Pancreas (tissue), 10 donors: ENCODE measurements at regions not wholly inside any gene's neighbourhood (a gene's known extent, or its start where the extent isn't known, plus 50 kb on each side); places are given as distances from the start of the nearest gene placed in this dataset.
A peak's percentile ranks its signal among the peaks of the same experiment; 100 is the strongest.

Experiments used
- ATAC-seq, 4 donors: fragments of 200-7000 bp; cut with Tn5 transposase; one replicate each; pipeline versions ENCODE4 v1.8.0 to v1.9.1; 2020; ENCODE audit warnings: mild to moderate bottlenecking in 4 of 4, moderate library complexity in 4 of 4
- DNase-seq, 6 donors: peaks; one replicate each; pipeline ENCODE4 v3.0.0-alpha.2; 2020
- FAIRE-seq: peaks from 2 replicates; lab custom pipeline; 2012; peaks lifted over from hg19 to GRCh38; lab: Jason Lieb, UNC
- H3K27ac ChIP-seq, 4 donors: fragments of 200-600 bp; sonication (generic); 1 replicate in 3 of 4; 2 replicates in 1 of 4; pipeline versions ENCODE4 v1.5.0 to v1.8.0; 2020
- H3K27me3 ChIP-seq, 4 donors: fragments of 200-600 bp; one replicate each; pipeline ENCODE4 v1.8.0; 2021
- H3K36me3 ChIP-seq, 3 donors: fragments of 200-600 bp; sonication (generic) in 1 of 3; one replicate each; pipeline versions ENCODE4 v1.5.0 to v1.8.0; 2020 to 2021
- H3K4me1 ChIP-seq, 3 donors: fragments of 200-600 bp; one replicate each; pipeline ENCODE4 v1.8.0; 2021
- H3K4me3 ChIP-seq, 4 donors: fragments of 200-600 bp; sonication (generic) in 2 of 4; one replicate each; pipeline versions ENCODE4 v1.5.0 to v1.8.0; 2020 to 2021
- H3K9me3 ChIP-seq, 4 donors: fragments of 200-600 bp; one replicate each; pipeline ENCODE4 v1.8.0; 2021
- CTCF ChIP-seq, 4 donors: fragments of 200-600 bp; sonication (generic) in 3 of 4; IDR thresholded peaks; one replicate each; pipeline versions ENCODE4 v1.5.0 to v1.8.0; 2021; ENCODE audit warnings: antibody characterized with exemption in 4 of 4
- WGBS, 2 donors: extraction: QIAGEN DNeasy Blood & Tissue Kit; methylation state at CpG; one replicate each; pipeline ENCODE4 v1.1.7; 2013; 5-methylcytosine and 5-hydroxymethylcytosine counted together
- intact Hi-C, 3 donors: fragments of 100-400 bp; cut with DNase I; formaldehyde crosslinking; loops; one replicate each; pipeline versions ENCODE4 v1.11.1 to v1.14.2; 2022
- donor health status: healthy with polysubstance abuse.
- donor health status: DM: no; HTN: no; CAD: no; lungs with moderate emphysema.
- donor health status: DM: no; HTN: no; CAD: no.
- donor health status: control.
- donor health status: control.
- donor health status: Bipolar disorder and iron deficiency.
- donor health status: DM: yes; HTN: yes; CAD: no.
- donor health status: DM: no; HTN: no; CAD: no.
- donor health status: DM: no; HTN: no; CAD: no.
- donor health status: DM: yes; HTN: yes; CAD: no.

GRCh38 chr1:81492628-81493027 is 308.1 kb upstream of the ADGRL2 start:
- no peak for TF ChIP-seq CTCF (IDR thresholded peaks at IDR 0.05)
- intact Hi-C loops = no loop called here
- WGBS, 2 donors = 85 to 92% methylated on average over 1 of the region's 1 CpG
- ATAC-seq = no peak
- H3K4me3 ChIP-seq = no peak overlapping the region
- no peak overlapping the region for H3K27ac ChIP-seq
- no peaks in the 10 kb centered on the region for H3K27me3 ChIP-seq
- no peak for DNase-seq
- H3K9me3 ChIP-seq = no peaks in the 10 kb centered on the region
- no peaks in the 10 kb centered on the region for H3K4me1 ChIP-seq
- FAIRE-seq = no peak
- no peaks in the 10 kb centered on the region for H3K36me3 ChIP-seq

- no peak for FAIRE-seq
- no peak overlapping the region for H3K4me3 ChIP-seq
- no peaks in the 10 kb centered on the region for H3K27me3 ChIP-seq
- H3K27ac ChIP-seq = no peak overlapping the region
- ATAC-seq = no peak
- intact Hi-C loops = no loop called here
- DNase-seq = no peak
- WGBS, 2 donors = 88 to 89% methylated on average over 1 of the region's 1 CpG
- no peaks in the 10 kb centered on the region for H3K4me1 ChIP-seq
- TF ChIP-seq CTCF (IDR thresholded peaks at IDR 0.05) = no peak
- no peaks in the 10 kb centered on the region for H3K36me3 ChIP-seq
- no peaks in the 10 kb centered on the region for H3K9me3 ChIP-seq
Observed at GRCh38 chr1:81490614-81491013, 310.1 kb upstream of the ADGRL2 start.

GRCh38 chr1:81489372-81489934 is 311.3 kb upstream of the ADGRL2 start:
- H3K27ac ChIP-seq = no peak overlapping the region
- no peaks in the 10 kb centered on the region for H3K9me3 ChIP-seq
- H3K4me1 ChIP-seq = peaks cover 0 to 8% (median 4%) of the 10 kb centered on the region in 3 donors
- DNase-seq = no peak
- intact Hi-C loops = no loop called here
- no peak for FAIRE-seq
- WGBS, 2 donors = 99 to 100% methylated on average over 1 of the region's 1 CpG
- no peaks in the 10 kb centered on the region for H3K36me3 ChIP-seq
- TF ChIP-seq CTCF (IDR thresholded peaks at IDR 0.05) = no peak
- H3K27me3 ChIP-seq = no peaks in the 10 kb centered on the region
- ATAC-seq = no peak
- H3K4me3 ChIP-seq = no peak overlapping the region

GRCh38 chr1:81484284-81484683 is 316.4 kb upstream of the ADGRL2 start:
- peak in 3 of 4 donors; percentile 62 to 91 (median 63) for ATAC-seq
- intact Hi-C loops = no loop called here
- DNase-seq = no peak

More at GRCh38 chr1:81484284-81484683, 316.4 kb upstream of the ADGRL2 start:
- Histone ChIP-seq H3K4me3 (no peak overlapping the region), H3K27ac (no peak overlapping the region), H3K36me3 (no peaks in the 10 kb centered on the region), H3K4me1 (peaks cover 0 to 13% (median 5%) of the 10 kb centered on the region in 3 donors), H3K9me3 (no peaks in the 10 kb centered on the region), H3K27me3 (no peaks in the 10 kb centered on the region)
- no peak for FAIRE-seq
- WGBS, 2 donors = 40 to 45% methylated on average over 2 of the region's 2 CpGs
- TF ChIP-seq CTCF (IDR thresholded peaks at IDR 0.05) = no peak
